HUDEP-2 (cell line): ENCODE measurements at regions not wholly inside any gene's neighbourhood (a gene's known extent, or its start where the extent isn't known, plus 50 kb on each side); places are given as distances from the start of the nearest gene placed in this dataset.

Experiments
- DNase-seq, 76 experiments: peaks; one replicate each; lab custom pipeline; 2025; ENCODE audit not compliant: unreplicated experiment in 76 of 76; lab: John Stamatoyannopoulos, UW

- DNase-seq = no peak
Measured at GRCh38 chr14:62234849-62235248, 472.6 kb downstream of the SNAPC1 start.

DNA sequence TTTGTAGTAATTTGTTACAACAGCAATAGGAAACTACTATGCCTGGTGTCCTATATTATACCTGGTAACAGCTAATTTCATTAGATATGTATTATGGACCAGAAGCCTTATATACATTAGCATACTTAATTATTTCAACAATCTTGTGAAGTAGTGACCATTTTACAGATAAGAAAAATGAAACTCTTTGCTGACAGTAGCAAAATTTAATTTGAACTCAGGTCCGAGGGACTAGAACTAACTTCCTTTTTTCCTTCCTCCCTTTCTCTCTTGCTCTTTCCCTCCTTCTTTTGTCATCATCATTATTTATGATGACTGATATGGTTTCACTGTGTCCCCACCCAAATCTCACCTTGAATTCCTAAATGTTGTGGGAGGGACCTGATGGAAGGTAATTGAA lies 482.0 kb downstream of the SNAPC1 start:
- DNase-seq = no peak

DNA sequence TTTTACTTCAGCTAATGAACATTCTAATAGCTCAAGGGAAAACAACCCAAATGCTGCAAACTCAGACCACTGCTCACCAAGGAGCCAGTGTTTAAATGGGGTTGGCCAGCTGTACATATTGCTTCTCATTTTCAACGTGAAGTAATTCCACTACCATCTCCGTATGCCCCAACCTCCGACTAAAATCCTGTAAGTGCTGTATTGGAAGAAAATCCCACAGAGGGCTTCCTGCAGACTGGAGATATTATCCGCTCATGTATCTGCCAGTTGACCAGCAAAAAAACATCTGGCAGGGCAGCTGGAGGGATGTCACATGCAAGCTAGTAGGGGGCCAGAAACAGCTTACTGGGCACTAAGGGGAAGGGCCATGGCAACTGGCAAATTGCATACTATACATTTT lies 485.0 kb downstream of the SNAPC1 start:
- no peak for DNase-seq

GRCh38 chr14:62251237-62251636 lies 489.0 kb downstream of the SNAPC1 start:
- no peak for DNase-seq

GRCh38 chr14:62253171-62253570 lies 491.0 kb downstream of the SNAPC1 start:
- no peak for DNase-seq

- no peak for DNase-seq
Measured at GRCh38 chr14:62253911-62254310, 491.7 kb downstream of the SNAPC1 start.

DNA sequence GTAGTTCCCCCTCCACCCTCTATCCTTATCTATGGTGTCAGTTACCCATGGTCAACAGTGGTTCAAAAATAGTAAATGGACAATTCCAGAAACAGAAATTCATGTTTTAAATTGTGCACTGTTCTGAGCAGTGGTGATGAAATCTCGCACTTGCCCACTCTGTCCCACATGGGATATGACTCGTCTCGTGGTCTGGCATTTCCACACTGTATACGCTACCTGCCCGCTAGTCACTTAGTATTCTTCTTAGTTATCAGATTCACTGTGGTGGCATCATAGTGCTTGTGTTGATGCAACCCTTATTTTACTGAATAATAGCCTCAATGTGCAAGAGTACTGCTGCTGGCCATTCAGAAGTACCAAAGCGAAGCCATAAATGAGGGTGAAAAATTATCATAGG lies 507.0 kb downstream of the SNAPC1 start:
- no peak for DNase-seq

DNA sequence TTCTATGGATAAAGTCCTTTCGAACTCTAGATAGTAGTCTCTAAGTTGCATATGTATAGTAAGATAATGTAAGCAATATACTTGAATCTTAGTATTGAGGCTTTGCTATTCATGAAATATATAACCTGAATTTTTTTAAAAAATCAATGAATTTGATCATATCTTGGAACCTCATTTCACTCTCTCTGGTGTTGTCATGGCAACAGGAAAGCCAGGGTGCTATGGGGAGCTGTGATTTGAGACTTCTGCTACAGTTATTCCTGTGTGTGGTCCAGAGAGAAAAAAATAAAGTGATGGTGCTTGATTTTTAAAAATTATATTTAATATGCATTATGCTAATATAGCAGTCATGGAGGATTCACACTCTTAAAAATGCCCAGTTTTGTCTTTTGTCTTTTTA lies 508.0 kb downstream of the SNAPC1 start:
- no peak for DNase-seq

DNA sequence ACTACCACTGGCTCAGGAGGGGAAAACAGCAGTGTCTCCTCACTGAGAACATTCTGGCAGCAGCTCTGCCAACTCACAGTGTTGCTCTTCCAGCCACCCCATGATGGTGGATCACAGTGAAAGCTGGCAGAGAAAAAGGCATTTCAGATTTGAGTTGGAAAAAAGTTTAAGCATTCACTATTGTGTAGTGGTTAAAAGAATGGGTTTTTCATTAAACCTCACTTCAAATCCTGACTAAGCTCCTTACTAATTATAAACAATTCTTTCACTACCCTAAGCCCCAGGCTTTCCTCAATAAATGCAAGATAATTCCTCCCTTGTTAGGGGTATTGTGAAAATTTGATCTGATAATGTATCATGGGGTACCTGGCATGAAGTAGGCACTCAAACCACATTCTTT lies 518.1 kb downstream of the SNAPC1 start:
- no peak for DNase-seq

- DNase-seq = no peak
Measured at GRCh38 chr14:62283837-62284236, 521.6 kb downstream of the SNAPC1 start.

DNA sequence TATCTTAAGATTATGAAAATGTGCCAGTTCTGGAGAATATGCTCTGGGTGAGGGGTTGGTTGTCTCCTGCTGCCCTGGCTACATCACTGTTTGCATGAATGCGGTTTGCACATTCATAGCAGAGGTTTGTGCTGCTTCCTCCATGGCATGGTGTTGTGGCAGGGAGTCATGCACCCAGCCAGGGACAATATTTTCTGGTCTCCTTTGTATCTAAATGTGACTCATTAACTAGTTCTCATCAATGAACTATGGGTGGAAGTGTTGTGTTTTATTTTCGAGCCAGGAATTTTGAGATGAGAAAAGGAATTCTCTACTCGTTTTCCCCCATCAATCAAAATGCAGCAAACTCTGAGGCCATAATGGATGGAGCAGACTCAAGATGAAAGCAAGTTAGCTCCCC lies 527.3 kb downstream of the SNAPC1 start:
- no peak for DNase-seq

GRCh38 chr14:62301080-62301479 lies 538.9 kb downstream of the SNAPC1 start:
- peak in 1 of 76 experiments; percentile 5 for DNase-seq

- no peak for DNase-seq
Measured at GRCh38 chr14:62301911-62302310, 539.7 kb downstream of the SNAPC1 start.

GRCh38 chr14:62303437-62303836 lies 541.2 kb downstream of the SNAPC1 start:
- DNase-seq = no peak

GRCh38 chr14:62304257-62304656 lies 542.0 kb downstream of the SNAPC1 start:
- DNase-seq = no peak

- DNase-seq = no peak
Measured at GRCh38 chr14:62307844-62308243, 545.6 kb downstream of the SNAPC1 start.

DNA sequence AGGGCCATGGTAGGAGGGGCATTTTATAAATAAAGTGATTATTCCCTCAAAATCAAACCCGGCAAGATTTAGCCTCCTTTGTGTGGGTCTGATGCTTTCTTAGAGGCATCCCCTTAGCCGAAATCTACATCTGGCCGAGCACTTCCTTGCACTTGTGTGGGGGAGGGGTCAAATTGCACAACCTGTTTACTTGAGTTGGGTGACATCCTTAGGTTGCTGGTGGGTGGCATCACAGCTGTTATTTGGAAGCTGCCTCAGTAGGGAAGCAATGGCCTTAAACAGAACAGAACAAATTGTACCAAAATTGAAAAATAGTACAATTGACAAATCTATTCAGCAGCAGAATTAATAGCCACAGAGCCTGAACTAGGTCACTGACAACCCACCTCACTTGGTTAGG lies 546.1 kb downstream of the SNAPC1 start:
- no peak for DNase-seq

GRCh38 chr14:62308891-62309290 lies 546.7 kb downstream of the SNAPC1 start:
- no peak for DNase-seq

DNA sequence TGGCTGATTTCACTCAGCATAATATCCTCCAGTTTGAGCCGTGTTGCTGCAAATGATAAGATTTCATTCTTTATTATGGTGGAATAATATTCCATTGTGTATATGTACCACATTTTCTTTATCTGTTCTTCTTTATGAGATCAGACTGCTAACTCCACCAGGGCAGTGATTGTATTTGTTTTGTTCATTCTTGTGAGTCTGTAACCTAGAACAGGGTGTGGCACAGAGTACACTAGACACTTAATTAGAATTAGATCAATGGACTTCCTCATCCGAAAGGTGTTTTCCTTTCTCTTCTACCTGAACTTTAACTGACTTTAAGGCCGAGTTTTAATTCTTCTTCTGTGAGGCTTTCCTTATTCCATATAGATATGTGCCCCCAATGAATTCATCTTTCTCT lies 551.0 kb downstream of the SNAPC1 start:
- DNase-seq = no peak

DNA sequence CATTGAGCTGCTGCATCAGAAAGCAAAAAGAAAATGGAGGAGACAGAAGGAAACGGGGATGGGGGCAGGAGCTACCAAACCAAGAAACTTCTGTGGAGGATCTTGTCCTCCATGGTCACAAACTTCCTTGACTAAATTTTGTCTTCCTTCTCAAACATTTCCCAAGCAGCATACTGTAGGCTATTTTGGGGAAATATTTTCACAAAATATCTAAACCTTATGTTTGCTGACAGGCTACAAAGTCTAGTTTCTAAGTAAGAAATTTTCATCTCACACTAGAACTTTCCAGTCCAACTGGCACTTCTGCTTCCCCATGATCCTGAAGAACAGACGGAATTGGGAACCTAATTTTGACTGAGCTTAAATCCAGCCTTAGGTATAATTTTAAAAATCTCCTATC lies 552.0 kb downstream of the SNAPC1 start:
- no peak for DNase-seq

DNA sequence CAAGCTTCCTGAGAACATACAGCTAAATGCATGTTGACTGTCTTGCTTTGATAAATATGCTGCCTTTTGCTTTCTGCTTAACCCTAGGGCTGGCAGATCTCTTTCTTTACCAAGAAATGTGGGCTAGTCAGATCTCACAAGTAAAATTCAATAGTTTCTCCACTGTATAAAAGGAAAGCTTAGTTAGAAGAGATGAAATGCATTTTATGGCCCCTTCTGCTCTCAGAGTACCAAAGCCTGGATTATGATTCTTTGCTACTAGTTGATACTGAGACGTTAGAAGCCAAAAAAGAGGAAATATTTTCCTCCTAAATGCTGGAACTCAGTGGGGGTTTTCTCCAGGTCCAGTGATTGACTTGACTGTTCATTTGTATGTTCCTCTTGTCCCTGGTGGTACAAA lies 552.7 kb downstream of the SNAPC1 start:
- no peak for DNase-seq

- DNase-seq = no peak
Measured at GRCh38 chr14:62315631-62316030, 553.4 kb downstream of the SNAPC1 start.

DNA sequence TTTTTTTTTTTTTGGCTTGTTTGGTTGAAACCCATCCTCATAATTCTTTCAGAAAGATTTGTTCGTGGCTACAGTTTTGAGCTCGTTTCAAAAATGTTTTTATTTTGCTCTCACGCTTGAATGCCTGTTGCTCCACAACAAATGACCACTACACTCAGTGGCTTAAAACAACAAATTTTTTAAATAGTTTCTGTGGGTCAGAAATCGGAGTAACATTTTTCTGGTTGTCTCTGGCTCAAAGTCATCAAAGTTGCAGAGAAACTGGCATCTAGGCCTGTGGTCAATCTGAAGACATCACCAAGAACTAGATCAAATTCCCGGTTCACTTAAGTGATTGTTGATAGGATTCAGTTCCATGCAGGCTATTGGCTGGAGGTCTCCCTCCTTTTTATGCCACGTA lies 560.0 kb downstream of the SNAPC1 start:
- no peak for DNase-seq

DNA sequence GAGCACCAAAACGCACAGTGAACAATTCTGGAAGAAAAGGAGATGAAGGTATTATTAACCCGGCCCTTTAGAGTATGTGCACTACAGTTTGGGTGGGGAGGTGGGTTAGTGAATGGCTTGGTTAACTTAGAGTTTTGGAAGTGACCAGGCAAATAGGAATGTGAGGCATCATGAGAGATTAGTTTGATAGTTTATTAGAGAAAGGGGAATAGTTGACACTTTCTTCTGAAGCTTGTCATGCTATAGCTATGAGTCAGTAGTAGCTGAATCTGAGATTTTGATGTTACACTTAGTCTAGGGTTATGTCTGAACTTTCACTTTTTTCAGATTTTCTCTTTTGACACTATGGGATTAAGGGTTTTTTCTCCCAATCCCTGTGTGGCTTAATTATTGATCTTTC lies 567.2 kb downstream of the SNAPC1 start:
- DNase-seq = no peak
